ENCODE measurements at regions not wholly inside any gene's neighbourhood (a gene's known extent, or its start where the extent isn't known, plus 50 kb on each side); places are given as distances from the start of the nearest gene placed in this dataset.

DNA sequence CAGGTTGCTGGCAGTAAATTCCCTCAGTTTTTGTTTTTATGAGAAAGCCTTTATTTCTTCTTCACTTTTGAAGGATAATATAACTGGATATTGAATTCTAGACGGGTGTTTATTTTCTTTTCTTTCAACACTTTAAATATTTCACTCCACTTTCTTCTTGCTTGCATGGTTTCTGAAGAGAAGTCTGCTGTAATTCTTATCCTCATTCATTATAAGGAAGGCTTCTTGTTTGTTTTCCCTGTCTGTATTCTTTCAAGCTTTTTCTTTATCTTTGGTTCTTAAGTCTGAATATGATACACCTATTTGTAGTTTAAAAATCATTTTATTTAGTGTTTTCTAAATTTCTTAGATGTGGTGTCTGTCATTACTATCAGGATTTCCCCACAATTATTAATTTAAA, 1054.3 kb downstream of the TLE1 start:
- DNase-seq (ENCODE audit: low spot score), result no peak

- no peak for DNase-seq (ENCODE audit: low spot score)
Observed at GRCh38 chr9:80632041-80632440, 1057.3 kb downstream of the TLE1 start.

- DNase-seq (ENCODE audit: low spot score), result no peak
Observed at GRCh38 chr9:80622508-80622907, 1050.7 kb downstream of the TLE4 start.

DNA sequence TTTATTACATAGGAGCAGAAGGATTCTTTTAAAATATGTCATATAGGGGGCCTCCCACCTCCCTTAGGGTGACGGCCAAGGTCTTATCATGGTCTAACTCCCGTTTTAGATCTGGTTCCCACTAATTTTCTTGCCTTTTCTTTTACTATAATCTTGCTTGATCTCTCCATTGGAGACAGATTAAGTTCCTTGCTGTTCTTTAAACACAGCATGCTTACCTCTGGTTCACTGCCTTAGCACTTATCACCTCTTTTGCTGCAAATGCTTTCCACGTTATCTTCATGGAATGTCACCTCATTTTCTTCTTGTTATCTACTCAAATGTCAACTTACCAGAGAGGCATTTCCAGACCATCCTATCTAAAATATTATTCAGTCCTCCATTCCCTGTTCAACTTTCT, 1047.6 kb downstream of the TLE4 start:
- no peak for DNase-seq (ENCODE audit: low spot score)

GRCh38 chr9:80615964-80616363, 1044.2 kb downstream of the TLE4 start:
- DNase-seq (ENCODE audit: low spot score), result no peak

- no peak for DNase-seq (ENCODE audit: low spot score)
Observed at GRCh38 chr9:80605793-80606192, 1034.0 kb downstream of the TLE4 start.

GRCh38 chr9:80605129-80605528, 1033.4 kb downstream of the TLE4 start:
- DNase-seq (ENCODE audit: low spot score), result no peak

GRCh38 chr9:80602291-80602690, 1030.5 kb downstream of the TLE4 start:
- no peak for DNase-seq (ENCODE audit: low spot score)

DNA sequence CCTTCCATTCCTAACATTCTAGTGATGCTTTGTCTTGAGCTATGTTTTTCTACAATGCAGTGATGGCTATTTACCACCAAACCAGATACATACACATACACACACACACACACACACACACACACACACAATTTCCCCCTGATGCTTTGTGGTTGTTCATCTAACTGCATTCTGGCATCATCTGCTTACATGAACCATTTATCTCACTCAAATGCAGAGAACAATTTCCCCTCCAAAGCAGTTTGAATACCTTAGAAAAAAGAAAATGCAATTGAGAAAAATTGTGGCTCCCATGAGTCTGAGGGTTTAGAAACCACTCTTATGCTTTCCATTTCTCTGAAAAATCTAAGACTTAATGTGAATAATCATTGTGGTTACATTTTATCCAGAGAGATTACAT, 1024.8 kb downstream of the TLE4 start:
- no peak for DNase-seq (ENCODE audit: low spot score)

DNA sequence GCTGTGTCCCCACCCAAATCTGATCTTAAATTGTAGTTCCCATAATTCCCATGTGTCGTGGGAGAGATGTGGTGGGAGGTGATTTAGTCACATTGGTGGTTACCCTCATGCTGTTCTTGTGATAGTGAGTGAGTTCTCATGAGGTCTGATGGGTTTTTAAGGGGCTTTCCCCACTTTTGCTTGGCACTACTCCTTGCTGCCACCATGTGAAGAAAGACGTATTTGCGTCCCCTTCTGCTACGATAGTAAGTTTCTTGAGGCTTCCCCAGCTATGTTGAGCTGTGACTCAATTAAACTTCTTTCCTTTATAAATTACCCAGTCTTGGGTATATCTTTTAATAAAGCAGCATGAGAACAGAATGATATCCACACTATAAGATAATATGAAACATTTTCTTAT, 1023.4 kb downstream of the TLE4 start:
- no peak for DNase-seq (ENCODE audit: low spot score)

DNA sequence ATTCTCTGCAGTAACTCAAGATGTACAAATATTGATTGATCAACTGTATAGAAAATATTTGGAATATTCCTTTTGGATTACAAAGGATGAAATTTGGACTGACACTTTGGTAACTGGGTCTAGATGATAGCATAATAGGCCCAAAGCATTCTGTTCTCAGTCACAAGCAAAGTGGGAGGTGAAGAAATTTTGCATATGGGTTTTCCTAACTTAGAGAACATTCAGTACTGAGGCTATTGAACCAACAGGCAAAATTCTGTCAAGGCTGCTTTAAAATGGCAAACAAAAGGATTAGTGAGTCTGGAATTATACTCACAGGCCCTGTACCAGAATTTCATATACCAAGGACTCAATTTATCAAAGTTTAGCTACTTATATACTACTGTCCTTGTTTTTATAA, 1020.6 kb downstream of the TLE4 start:
- DNase-seq (ENCODE audit: low spot score), result no peak

DNA sequence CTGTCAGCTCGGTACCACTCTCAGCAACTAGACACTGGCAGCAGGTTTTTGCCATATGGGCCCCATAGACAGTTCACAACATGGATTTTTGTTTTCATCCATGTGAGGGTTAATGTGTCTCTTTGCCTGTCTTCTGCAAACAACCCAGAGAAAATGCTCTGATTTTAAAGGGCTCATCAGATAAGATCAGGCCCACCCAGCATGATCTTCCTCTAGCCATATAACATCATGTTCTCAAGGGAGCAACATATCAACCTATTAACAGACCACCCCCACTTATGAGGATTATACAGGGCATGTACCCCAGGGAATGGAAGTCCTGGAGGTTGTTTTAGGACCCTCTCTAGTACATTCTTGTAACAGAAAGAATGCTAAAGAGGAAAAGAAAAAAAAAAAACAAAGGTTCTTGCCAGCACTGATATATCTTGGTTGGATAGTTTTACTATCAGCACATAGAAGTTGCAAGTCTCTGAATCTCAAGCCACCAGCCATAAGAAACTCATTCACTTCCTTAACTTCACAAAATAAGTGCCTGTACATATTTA, 1015.1 kb downstream of the TLE4 start:
- no peak for DNase-seq (ENCODE audit: low spot score)

DNA sequence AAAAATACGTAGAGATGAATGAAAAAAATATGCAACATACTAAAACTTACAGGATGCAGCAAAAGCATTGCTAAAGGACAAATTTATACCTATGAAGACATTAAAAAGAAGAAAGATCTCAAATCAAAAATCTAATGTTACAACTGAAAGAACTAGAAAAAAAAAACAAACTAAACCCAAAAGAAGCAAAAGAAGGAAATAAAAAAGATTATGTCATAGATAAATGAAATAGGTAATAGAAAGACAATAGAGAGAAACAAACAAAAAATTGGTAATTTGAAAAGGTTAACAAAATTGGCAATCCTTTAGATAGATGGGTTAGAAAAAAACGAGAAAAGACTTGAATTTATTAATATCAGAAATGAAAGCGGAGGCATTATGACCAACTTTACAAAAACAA, 1000.2 kb downstream of the TLE4 start:
- no peak for DNase-seq (ENCODE audit: low spot score)

- DNase-seq (ENCODE audit: low spot score), result no peak
Observed at GRCh38 chr9:80569236-80569635, 997.5 kb downstream of the TLE4 start.

DNA sequence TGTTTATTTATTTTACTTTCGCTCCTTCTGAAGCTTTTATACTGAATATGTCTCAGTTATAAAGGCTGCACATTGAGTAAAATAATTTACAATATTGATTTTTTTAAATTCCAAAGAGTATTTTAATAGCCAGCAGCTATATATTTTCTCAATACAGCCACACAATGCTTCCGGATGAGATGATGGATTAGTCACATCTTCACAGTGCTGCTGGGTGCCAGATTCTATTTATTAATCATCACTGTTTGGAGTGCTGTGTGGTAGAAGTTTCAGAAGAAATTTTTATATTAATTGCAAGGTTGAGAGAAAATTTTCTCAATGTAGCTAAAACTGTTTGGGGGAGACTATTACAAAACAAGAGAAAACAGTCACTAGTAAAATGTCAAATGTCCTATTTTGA, 989.8 kb downstream of the TLE4 start:
- DNase-seq (ENCODE audit: low spot score), result no peak

GRCh38 chr9:80560976-80561375, 989.2 kb downstream of the TLE4 start:
- DNase-seq (ENCODE audit: low spot score), result no peak

DNA sequence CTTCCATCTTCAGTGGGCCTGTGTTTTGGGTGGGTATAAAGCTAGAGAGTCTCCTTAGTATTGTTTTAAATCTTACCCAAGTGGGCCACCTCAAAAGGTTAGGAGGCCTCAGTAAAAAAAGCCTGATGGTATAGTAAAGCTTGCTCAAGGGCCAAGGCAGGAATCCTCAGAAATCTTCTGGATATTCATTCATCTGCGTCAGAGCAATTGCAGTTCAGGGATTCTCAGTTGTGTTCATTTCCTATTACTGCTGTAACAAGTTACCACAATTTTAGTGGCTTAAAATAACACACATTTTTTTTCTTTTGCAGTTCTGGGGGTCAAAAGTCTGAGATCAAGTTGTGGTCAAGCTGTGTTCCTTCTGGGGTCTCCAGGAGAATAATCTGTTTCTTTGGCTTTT, 985.5 kb downstream of the TLE4 start:
- DNase-seq (ENCODE audit: low spot score), result no peak

- no peak for DNase-seq (ENCODE audit: low spot score)
Observed at GRCh38 chr9:80556631-80557030, 984.9 kb downstream of the TLE4 start.

DNA sequence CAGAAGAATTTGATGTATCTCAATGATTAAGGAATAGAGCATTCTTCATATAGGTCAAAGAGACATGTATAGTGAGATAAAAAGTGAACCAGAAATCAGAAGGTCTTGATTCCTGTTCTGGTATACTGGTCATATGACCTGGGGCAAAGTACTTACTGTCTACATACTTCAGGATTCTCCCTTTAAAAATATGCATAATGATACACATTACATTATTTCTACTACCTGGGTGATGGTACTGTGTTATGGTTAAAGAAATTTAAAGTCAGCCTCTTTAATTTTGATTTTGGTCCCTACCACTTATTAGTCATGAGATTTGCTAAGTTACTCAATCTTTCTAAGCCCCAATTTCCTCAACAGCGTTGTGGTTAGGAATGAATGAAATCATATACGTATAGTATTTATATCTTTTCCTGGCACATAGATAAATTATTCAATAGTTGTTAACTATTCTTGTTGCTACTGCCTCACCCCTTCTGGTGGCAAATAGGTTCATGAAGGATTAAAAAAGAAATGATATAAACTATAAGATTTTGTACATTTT, 984.1 kb downstream of the TLE4 start:
- no peak for DNase-seq (ENCODE audit: low spot score)

- no peak for DNase-seq (ENCODE audit: low spot score)
Observed at GRCh38 chr9:80554856-80555255, 983.1 kb downstream of the TLE4 start.

- DNase-seq (ENCODE audit: low spot score), result no peak
Observed at GRCh38 chr9:80554301-80554700, 982.5 kb downstream of the TLE4 start.

GRCh38 chr9:80552931-80553330, 981.2 kb downstream of the TLE4 start:
- DNase-seq (ENCODE audit: low spot score), result no peak

- DNase-seq (ENCODE audit: low spot score), result no peak
Observed at GRCh38 chr9:80550181-80550580, 978.4 kb downstream of the TLE4 start.

- DNase-seq (ENCODE audit: low spot score), result no peak
Observed at GRCh38 chr9:80547613-80548012, 975.8 kb downstream of the TLE4 start.

DNA sequence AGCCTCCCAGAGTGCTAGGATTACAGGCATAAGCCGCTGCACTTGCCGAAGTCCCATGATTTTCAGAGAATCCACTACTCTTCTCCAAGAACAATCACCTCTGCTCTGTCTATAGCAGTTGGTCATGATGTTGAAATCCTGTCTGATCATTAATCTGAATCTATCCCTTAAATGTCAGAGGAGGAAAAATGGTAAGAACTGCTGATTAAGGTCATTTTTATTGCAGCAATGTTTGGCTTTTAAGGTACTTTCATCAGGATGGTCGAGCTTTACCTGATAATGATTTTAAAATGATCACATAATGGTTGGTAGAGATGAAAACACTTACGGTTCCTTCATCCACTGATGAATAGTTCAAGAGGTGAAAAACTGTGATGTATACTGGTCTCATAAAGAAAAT, 968.6 kb downstream of the TLE4 start:
- DNase-seq (ENCODE audit: low spot score), result no peak
